GM12878 (cell line): ENCODE measurements at regions not wholly inside any gene's neighbourhood (a gene's known extent, or its start where the extent isn't known, plus 50 kb on each side); places are given as distances from the start of the nearest gene placed in this dataset.

Source experiments
- NR2C2 ChIP-seq: IDR thresholded peaks from 2 replicates; pipeline ENCODE4 v1.6.1; 2011; ENCODE audit warnings: borderline replicate concordance, low read depth; ENCODE audit not compliant: control insufficient read depth, insufficient read length
- POLR2AphosphoS5 ChIP-seq: IDR thresholded peaks from 2 replicates; pipeline ENCODE4 v1.6.1; 2011; ENCODE audit warnings: mild to moderate bottlenecking, low read length, inconsistent platforms
- RAD21 ChIP-seq: IDR thresholded peaks from 2 replicates; pipeline ENCODE4 v1.6.1; 2011; ENCODE audit warnings: mild to moderate bottlenecking, low read depth, low read length, moderate library complexity; ENCODE audit not compliant: insufficient read depth
- SPI1 ChIP-seq: IDR thresholded peaks from 2 replicates; pipeline ENCODE4 v1.6.1; 2011; ENCODE audit warnings: low read depth, mild to moderate bottlenecking, low read length, moderate library complexity, borderline replicate concordance; ENCODE audit not compliant: insufficient read depth
- SUPT20H ChIP-seq: IDR thresholded peaks from 2 replicates; pipeline ENCODE4 v1.6.1; 2011; ENCODE audit warnings: low read depth, mild to moderate bottlenecking, low read length, moderate library complexity, borderline replicate concordance; ENCODE audit not compliant: control insufficient read depth
- TF ChIP-seq, protein P1 (sequence below), 3 experiments: IDR thresholded peaks in 2 of 3; conservative IDR thresholded peaks in 1 of 3; 2 replicates each; pipeline ENCODE4 v1.5.1; 2011; ENCODE audit warnings: low read depth in 3 of 3, low read length in 3 of 3, mild to moderate bottlenecking in 3 of 3, control low read depth in 2 of 3, moderate library complexity in 2 of 3, inconsistent platforms in 1 of 3, mixed read lengths in 1 of 3; ENCODE audit not compliant: control insufficient read depth in 2 of 3, insufficient read depth in 1 of 3; ENCODE audit errors: extremely low read depth in 1 of 3

GRCh38 chr3:21806733-21807132 is 55.7 kb upstream of the ZNF385D start:
- TF ChIP-seq NR2C2 (no peak), RAD21 (no peak), SPI1 (no peak), POLR2AphosphoS5 (no peak), SUPT20H (no peak)
- TF ChIP-seq, protein P1, sequence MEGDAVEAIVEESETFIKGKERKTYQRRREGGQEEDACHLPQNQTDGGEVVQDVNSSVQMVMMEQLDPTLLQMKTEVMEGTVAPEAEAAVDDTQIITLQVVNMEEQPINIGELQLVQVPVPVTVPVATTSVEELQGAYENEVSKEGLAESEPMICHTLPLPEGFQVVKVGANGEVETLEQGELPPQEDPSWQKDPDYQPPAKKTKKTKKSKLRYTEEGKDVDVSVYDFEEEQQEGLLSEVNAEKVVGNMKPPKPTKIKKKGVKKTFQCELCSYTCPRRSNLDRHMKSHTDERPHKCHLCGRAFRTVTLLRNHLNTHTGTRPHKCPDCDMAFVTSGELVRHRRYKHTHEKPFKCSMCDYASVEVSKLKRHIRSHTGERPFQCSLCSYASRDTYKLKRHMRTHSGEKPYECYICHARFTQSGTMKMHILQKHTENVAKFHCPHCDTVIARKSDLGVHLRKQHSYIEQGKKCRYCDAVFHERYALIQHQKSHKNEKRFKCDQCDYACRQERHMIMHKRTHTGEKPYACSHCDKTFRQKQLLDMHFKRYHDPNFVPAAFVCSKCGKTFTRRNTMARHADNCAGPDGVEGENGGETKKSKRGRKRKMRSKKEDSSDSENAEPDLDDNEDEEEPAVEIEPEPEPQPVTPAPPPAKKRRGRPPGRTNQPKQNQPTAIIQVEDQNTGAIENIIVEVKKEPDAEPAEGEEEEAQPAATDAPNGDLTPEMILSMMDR (IDR thresholded peaks at IDR 0.05 in 2 of 3, conservative IDR thresholded peaks at IDR 0.05 in 1 of 3; ENCODE audit: control insufficient read depth in 2 of 3, extremely low read depth in 1 of 3, insufficient read depth in 1 of 3, low read depth in 3 of 3, low read length in 3 of 3): no peak
